Osteocyte (in vitro differentiated cells): ENCODE measurements at regions not wholly inside any gene's neighbourhood (a gene's known extent, or its start where the extent isn't known, plus 50 kb on each side); places are given as distances from the start of the nearest gene placed in this dataset.

Source experiments
- DNase-seq: peaks from one replicate; pipeline ENCODE4 v3.0.0; 2021; ENCODE audit warnings: mixed read lengths; ENCODE audit not compliant: unreplicated experiment; ENCODE audit errors: extremely low spot score
- H3K27ac Mint-ChIP-seq: one replicate; pipeline ENCODE4 v1.8.0; 2021; ENCODE audit warnings: mild to moderate bottlenecking, mixed read lengths; ENCODE audit not compliant: unreplicated experiment
- H3K27me3 Mint-ChIP-seq: one replicate; pipeline ENCODE4 v1.8.0; 2021; ENCODE audit warnings: mixed read lengths; ENCODE audit not compliant: unreplicated experiment
- H3K36me3 Mint-ChIP-seq: one replicate; pipeline ENCODE4 v1.8.0; 2021; ENCODE audit warnings: mixed read lengths; ENCODE audit not compliant: unreplicated experiment
- H3K4me1 Mint-ChIP-seq: one replicate; pipeline ENCODE4 v1.8.0; 2021; ENCODE audit warnings: mixed read lengths; ENCODE audit not compliant: unreplicated experiment
- H3K4me3 Mint-ChIP-seq: one replicate; pipeline ENCODE4 v1.8.0; 2021; ENCODE audit warnings: mild to moderate bottlenecking, moderate library complexity, mixed read lengths; ENCODE audit not compliant: unreplicated experiment
- H3K9me3 Mint-ChIP-seq: one replicate; pipeline ENCODE4 v1.8.0; 2021; ENCODE audit warnings: mixed read lengths; ENCODE audit not compliant: unreplicated experiment
- CTCF ChIP-seq: fragments of 200-600 bp; sonication (generic); IDR thresholded peaks from 2 replicates; pipeline ENCODE4 v1.5.0; 2021; ENCODE audit warnings: antibody characterized with exemption, mild to moderate bottlenecking, moderate library complexity

- Mint-ChIP-seq H3K4me3 (no peak overlapping the region), H3K27me3 (peaks cover 25% of the 10 kb centered on the region), H3K4me1 (no peaks in the 10 kb centered on the region), H3K27ac (no peak overlapping the region), H3K9me3 (no peaks in the 10 kb centered on the region), H3K36me3 (no peaks in the 10 kb centered on the region)
- DNase-seq, result no peak
- no peak for TF ChIP-seq CTCF
Measured at GRCh38 chr5:42884326-42884725, 72.6 kb upstream of the SELENOP start.

- no peak for TF ChIP-seq CTCF
- Mint-ChIP-seq H3K27me3 (peaks cover 26% of the 10 kb centered on the region), H3K4me3 (no peak overlapping the region), H3K36me3 (no peaks in the 10 kb centered on the region), H3K9me3 (no peaks in the 10 kb centered on the region), H3K27ac (no peak overlapping the region), H3K4me1 (no peaks in the 10 kb centered on the region)
- DNase-seq, result no peak
Measured at GRCh38 chr5:42881416-42882117, 69.9 kb upstream of the SELENOP start.

- Mint-ChIP-seq H3K27ac (no peak overlapping the region), H3K27me3 (peaks cover 29% of the 10 kb centered on the region), H3K36me3 (no peaks in the 10 kb centered on the region), H3K9me3 (no peaks in the 10 kb centered on the region), H3K4me3 (no peak overlapping the region), H3K4me1 (no peaks in the 10 kb centered on the region)
- no peak for DNase-seq
- no peak for TF ChIP-seq CTCF
Measured at GRCh38 chr5:42880496-42881150, 68.9 kb upstream of the SELENOP start.

GRCh38 chr5:42879291-42879690 is 67.6 kb upstream of the SELENOP start:
- no peak for TF ChIP-seq CTCF
- no peaks in the 10 kb centered on the region for H3K4me1 Mint-ChIP-seq
- H3K27ac Mint-ChIP-seq, result no peak overlapping the region
- peaks cover 38% of the 10 kb centered on the region for H3K27me3 Mint-ChIP-seq
- no peaks in the 10 kb centered on the region for H3K36me3 Mint-ChIP-seq
- no peak overlapping the region for H3K4me3 Mint-ChIP-seq
- no peak for DNase-seq
- no peaks in the 10 kb centered on the region for H3K9me3 Mint-ChIP-seq

GRCh38 chr5:42878550-42878949 is 66.9 kb upstream of the SELENOP start:
- Mint-ChIP-seq H3K4me3 (no peak overlapping the region), H3K9me3 (no peaks in the 10 kb centered on the region), H3K4me1 (no peaks in the 10 kb centered on the region), H3K27me3 (peaks cover 38% of the 10 kb centered on the region), H3K36me3 (no peaks in the 10 kb centered on the region), H3K27ac (no peak overlapping the region)
- no peak for TF ChIP-seq CTCF
- no peak for DNase-seq
